GM19328 (cell line): ENCODE measurements at regions not wholly inside any gene's neighbourhood (a gene's known extent, or its start where the extent isn't known, plus 50 kb on each side); places are given as distances from the start of the nearest gene placed in this dataset.

ENCODE experiments used
- ATAC-seq: cut with Tn5 transposase; IDR thresholded peaks from one replicate; pipeline ENCODE4 v1.9.1; 2021; ENCODE audit warnings: mild to moderate bottlenecking, moderate library complexity; ENCODE audit not compliant: unreplicated experiment

- no peak for ATAC-seq
Measured at GRCh38 chr2:29974086-29974485, 52.7 kb upstream of the ALK start.

GRCh38 chr2:29977284-29977683 is 55.9 kb upstream of the ALK start:
- no peak for ATAC-seq

- ATAC-seq: no peak
Measured at GRCh38 chr2:29981402-29981801, 60.0 kb upstream of the ALK start.

GRCh38 chr2:29983308-29983707 is 61.9 kb upstream of the ALK start:
- ATAC-seq: no peak

GRCh38 chr2:29987146-29987545 is 65.8 kb upstream of the ALK start:
- ATAC-seq: no peak

- ATAC-seq: no peak
Measured at GRCh38 chr2:29990129-29990528, 68.7 kb upstream of the ALK start.

GRCh38 chr2:29991086-29991485 is 69.7 kb upstream of the ALK start:
- no peak for ATAC-seq

- ATAC-seq: no peak
Measured at GRCh38 chr2:29995241-29995640, 73.9 kb upstream of the ALK start.

- no peak for ATAC-seq
Measured at GRCh38 chr2:30003128-30003527, 81.7 kb upstream of the ALK start.

GRCh38 chr2:30022444-30023071 is 101.2 kb upstream of the ALK start:
- peak; percentile 63 for ATAC-seq

GRCh38 chr2:30024281-30024680 is 102.9 kb upstream of the ALK start:
- no peak for ATAC-seq

- no peak for ATAC-seq
Measured at GRCh38 chr2:30026091-30027055, 105.0 kb upstream of the ALK start.

GRCh38 chr2:30029804-30030203 is 108.4 kb upstream of the ALK start:
- no peak for ATAC-seq

GRCh38 chr2:30030361-30030760 is 109.0 kb upstream of the ALK start:
- ATAC-seq: no peak

GRCh38 chr2:30031184-30031583 is 109.8 kb upstream of the ALK start:
- no peak for ATAC-seq

GRCh38 chr2:30034052-30034775 is 112.6 kb upstream of the YPEL5 start:
- ATAC-seq: no peak

- no peak for ATAC-seq
Measured at GRCh38 chr2:30037016-30037415, 109.8 kb upstream of the YPEL5 start.

GRCh38 chr2:30038419-30038818 is 108.4 kb upstream of the YPEL5 start:
- ATAC-seq: no peak

GRCh38 chr2:30039101-30039500 is 107.7 kb upstream of the YPEL5 start:
- no peak for ATAC-seq

- ATAC-seq: no peak
Measured at GRCh38 chr2:30040147-30040546, 106.7 kb upstream of the YPEL5 start.

GRCh38 chr2:30041884-30042283 is 104.9 kb upstream of the YPEL5 start:
- ATAC-seq: no peak

- no peak for ATAC-seq
Measured at GRCh38 chr2:30046396-30046795, 100.4 kb upstream of the YPEL5 start.
